HEK293 (cell line): ENCODE measurements at regions not wholly inside any gene's neighbourhood (a gene's known extent, or its start where the extent isn't known, plus 50 kb on each side); places are given as distances from the start of the nearest gene placed in this dataset.

ENCODE experiments used
- CTCF ChIP-seq: fragments of 450-650 bp; formaldehyde crosslinking; IDR thresholded peaks from 2 replicates; pipeline ENCODE4 v1.5.1; 2016; ENCODE audit warnings: missing biosample characterization, missing genetic modification characterization
- ELK4 ChIP-seq: IDR thresholded peaks from 2 replicates; pipeline ENCODE4 v1.6.1; 2011; ENCODE audit warnings: mild to moderate bottlenecking, low read depth, low read length, borderline replicate concordance
- REST ChIP-seq: fragments of 450-650 bp; formaldehyde crosslinking; IDR thresholded peaks from 2 replicates; pipeline ENCODE4 v1.5.1; 2016; ENCODE audit warnings: missing biosample characterization, missing genetic modification characterization
- ZFP3 ChIP-seq: fragments of 450-650 bp; formaldehyde crosslinking; IDR thresholded peaks from 2 replicates; pipeline ENCODE4 v1.5.1; 2016; ENCODE audit warnings: low read depth, missing biosample characterization, missing genetic modification characterization
- ZNF174 ChIP-seq: fragments of 450-650 bp; formaldehyde crosslinking; IDR thresholded peaks from 2 replicates; pipeline ENCODE4 v1.5.0; 2017; ENCODE audit warnings: missing biosample characterization, mild to moderate bottlenecking, missing genetic modification characterization
- ZNF184 ChIP-seq: fragments of 450-650 bp; IDR thresholded peaks from 2 replicates; pipeline ENCODE4 v1.5.1; 2018; ENCODE audit warnings: missing biosample characterization, mild to moderate bottlenecking, missing genetic modification characterization
- ZNF350 ChIP-seq: fragments of 450-650 bp; formaldehyde crosslinking; IDR thresholded peaks from 2 replicates; pipeline ENCODE4 v1.5.0; 2017; ENCODE audit warnings: missing biosample characterization, mild to moderate bottlenecking, missing genetic modification characterization
- ZNF645 ChIP-seq: fragments of 450-650 bp; formaldehyde crosslinking; IDR thresholded peaks from 2 replicates; pipeline ENCODE4; 2016; ENCODE audit warnings: missing biosample characterization, missing genetic modification characterization
- ZNF664 ChIP-seq: fragments of 450-650 bp; formaldehyde crosslinking; IDR thresholded peaks from 2 replicates; pipeline ENCODE4 v1.5.1; 2016; ENCODE audit warnings: missing biosample characterization, missing genetic modification characterization
- ZNF747 ChIP-seq: fragments of 450-650 bp; formaldehyde crosslinking; IDR thresholded peaks from 2 replicates; pipeline ENCODE4 v1.5.1; 2016; ENCODE audit warnings: missing biosample characterization, missing genetic modification characterization
- ZSCAN18 ChIP-seq: fragments of 450-650 bp; formaldehyde crosslinking; IDR thresholded peaks from 2 replicates; pipeline ENCODE4 v1.5.1; 2016; ENCODE audit warnings: missing biosample characterization, missing genetic modification characterization

- TF ChIP-seq REST (tag by site-specific recombination) (no peak), CTCF (tag by site-specific recombination) (no peak), ZFP3 (tag by site-specific recombination) (no peak), ZNF350 (tag by site-specific recombination) (no peak), ELK4 (no peak), ZNF184 (no peak), ZNF747 (tag by site-specific recombination) (no peak), ZSCAN18 (tag by site-specific recombination) (no peak), ZNF174 (tag by site-specific recombination) (no peak), ZNF645 (tag by site-specific recombination) (no peak), ZNF664 (tag by site-specific recombination) (no peak)
These were observed 718.5 kb downstream of the ZBBX start for GRCh38 chr3:166661621-166662020.
